Jurkat, Clone E6-1 (cell line): ENCODE measurements at regions not wholly inside any gene's neighbourhood (a gene's known extent, or its start where the extent isn't known, plus 50 kb on each side); places are given as distances from the start of the nearest gene placed in this dataset.
"Not testable (repeated sequence)": the region's sequence is repeated elsewhere in the genome, so short reads cannot be mapped to it uniquely, and the experiment has no call there.

Experiments used
- DNase-seq: peaks from one replicate; pipeline ENCODE4 v3.0.0-alpha.2; 2011; ENCODE audit warnings: low read depth, low spot score
- H3K4me3 ChIP-seq: 2 replicates; pipeline ENCODE4 v1.5.1; 2011; ENCODE audit warnings: mild to moderate bottlenecking, low read length, control low read depth, moderate library complexity

DNA sequence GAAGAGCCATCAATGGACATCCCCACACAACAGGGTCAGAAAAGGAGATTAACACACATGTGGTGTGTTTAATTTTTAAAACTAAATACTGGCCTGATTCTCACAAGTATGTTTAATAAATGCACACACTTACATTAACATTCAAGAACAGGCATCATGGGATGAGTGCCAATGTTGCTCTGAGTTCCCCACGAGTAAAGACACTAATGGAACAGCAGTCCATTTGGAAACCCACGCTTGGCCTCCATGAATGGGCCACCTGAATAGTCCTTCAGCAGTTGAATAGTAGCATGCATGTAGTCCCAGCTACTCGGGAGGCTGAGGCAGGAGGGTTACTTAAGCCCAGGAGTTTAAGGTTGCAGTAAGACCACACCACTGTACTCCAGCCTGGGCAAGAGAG is 195.2 kb upstream of the IPO5 start:
- H3K4me3 ChIP-seq: no peak overlapping the region
- no peak for DNase-seq

DNA sequence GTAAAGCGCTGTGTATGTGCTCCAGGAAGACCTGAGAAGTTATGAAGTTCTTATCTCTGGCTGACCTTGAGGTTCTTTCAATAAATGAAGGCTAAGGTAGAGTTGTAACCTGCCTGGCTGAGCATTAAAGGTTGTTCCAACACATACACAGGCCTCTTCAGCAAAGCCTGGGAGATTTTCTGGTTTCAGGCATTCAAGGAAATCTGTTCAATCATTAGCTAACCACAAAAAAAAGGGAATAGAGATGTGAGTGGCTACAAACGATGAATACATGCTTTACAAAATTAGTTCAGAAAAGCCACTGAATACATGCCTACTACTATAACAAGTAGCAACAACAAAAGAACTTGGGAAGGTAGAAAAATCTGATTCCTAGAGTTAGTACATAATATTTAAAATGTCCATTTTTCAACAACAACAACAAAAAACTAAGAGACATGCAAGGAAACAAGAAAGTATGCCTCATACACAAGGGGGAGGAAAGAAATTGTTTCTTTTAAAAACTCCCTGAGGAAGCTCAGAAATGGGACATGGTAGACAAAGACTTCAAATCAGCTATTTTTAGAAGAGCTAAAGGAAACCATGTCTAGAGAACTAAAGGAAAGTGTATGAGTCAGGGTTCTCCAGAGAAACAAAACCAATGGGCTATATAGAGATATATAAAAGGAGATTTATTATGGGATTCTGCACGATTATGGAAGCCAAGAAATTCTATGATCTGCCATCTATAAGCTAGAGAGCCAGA is 191.5 kb upstream of the IPO5 start:
- H3K4me3 ChIP-seq: no peak overlapping the region
- no peak for DNase-seq

DNA sequence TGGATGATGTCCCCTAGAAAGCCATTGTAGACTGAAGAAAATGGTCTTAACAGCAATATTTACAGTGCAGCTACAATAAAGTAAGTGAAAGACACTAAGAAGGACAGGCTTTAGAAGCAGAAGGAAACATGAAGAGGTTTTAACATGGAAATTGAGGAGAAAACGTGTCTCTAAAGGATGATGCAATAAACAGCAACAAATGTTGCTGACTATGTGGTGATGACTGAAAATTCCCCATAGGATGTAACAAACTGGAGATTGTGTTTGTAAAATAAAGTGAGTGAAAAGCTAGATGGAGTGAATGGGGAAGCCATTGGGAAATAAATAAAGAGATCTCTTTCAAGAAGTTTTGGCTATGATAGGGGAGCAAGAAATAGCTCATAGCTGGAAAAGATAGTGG is 186.7 kb upstream of the IPO5 start:
- no peak for DNase-seq
- H3K4me3 ChIP-seq: no peak overlapping the region

DNA sequence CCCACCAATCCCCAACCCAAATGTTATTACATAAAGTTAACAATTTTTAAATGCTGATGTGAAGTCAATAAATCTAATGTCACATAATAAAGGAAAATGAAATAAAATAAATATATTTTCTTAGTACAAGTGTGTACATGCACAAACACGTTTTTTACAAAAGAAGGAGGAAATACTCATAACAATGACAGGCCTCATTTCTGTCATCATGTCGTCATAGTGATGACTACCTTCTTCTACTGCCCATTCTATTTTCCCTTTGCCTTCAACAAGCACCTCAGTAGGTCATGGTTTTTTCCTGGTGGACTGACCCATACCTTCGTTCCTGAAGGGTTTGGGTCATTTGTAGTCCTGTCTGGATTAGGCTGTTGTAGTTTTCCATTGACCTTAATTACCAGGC is 185.3 kb upstream of the IPO5 start:
- no peak for DNase-seq
- no peak overlapping the region for H3K4me3 ChIP-seq

DNA sequence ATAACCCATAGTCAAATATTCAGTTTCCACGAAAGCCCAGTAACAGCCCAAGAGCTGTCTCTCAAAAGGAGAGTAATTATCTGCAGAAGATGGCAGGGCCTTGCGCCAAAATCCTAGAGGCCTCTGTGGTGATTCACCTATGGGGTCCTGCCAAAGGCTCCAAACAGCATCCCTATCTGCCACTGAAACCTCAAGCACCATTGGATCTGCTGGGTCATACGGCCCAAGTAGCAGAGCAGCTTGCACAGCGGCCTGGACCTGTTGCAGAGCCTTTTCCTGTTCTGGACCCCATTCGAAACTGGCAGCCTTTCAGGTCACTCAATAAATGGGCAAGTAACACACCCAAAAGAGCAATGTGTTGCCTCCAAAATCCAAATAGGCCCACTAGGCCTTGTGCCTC is 183.2 kb upstream of the IPO5 start:
- H3K4me3 ChIP-seq, DNase-seq: not testable (repeated sequence)

GRCh38 chr13:97772466-97772865 is 181.0 kb upstream of the IPO5 start:
- not testable (repeated sequence) for H3K4me3 ChIP-seq, DNase-seq

DNA sequence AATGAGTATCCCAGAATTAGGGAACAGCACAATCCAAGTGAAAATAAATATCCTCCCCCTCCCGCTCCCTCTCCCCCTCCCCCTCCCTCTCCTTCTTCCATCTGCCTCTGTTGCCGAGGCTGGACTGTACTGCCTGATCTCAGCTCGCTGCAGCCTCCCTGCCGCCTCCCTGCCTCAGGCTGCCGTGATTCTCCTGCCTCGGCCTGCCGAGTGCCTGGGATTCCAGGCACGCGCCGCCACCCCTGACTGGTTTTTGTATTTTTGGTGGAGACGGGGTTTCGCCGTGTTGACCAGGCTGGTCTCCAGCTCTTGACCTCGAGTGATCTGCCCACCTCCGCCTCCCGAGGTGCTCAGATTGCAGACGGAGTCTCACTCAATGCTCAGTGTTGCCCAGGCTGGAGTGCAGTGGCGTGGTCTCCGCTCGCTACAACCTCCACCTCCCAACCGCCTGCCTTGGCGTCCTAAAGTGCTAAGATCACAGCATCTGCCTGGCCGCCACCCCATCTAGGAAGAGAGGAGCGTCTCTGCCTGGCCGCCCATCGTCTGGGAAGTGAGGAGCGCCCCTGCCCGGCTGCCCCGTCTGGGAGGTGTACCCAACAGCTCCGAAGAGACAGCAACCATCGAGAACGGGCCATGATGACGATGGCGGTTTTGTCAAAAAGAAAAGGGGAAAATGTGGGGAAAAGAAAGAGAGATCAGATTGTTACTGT is 178.9 kb upstream of the IPO5 start:
- H3K4me3 ChIP-seq, DNase-seq: not testable (repeated sequence)

DNA sequence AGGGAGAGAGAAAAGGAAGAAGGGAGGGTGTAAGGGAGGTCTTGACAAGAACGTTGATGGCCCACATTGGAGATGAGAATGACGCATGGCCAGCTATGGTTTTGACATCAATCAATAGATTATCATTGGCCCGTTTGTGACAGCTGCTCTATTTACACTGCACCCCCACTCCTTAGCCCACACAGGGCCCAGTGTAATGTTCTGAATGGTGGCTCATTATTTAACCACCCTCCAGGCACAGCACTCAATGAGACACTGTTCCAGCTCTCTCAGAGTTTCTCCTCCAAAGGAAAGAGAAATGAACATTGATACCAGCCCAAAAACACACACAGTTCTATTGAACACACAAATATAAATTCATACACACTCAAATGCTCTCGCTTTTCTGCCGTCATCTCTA is 173.0 kb upstream of the IPO5 start:
- no peak for DNase-seq
- H3K4me3 ChIP-seq: no peak overlapping the region

- no peak overlapping the region for H3K4me3 ChIP-seq
- no peak for DNase-seq
These were observed 171.6 kb upstream of the IPO5 start for GRCh38 chr13:97781891-97782305.

DNA sequence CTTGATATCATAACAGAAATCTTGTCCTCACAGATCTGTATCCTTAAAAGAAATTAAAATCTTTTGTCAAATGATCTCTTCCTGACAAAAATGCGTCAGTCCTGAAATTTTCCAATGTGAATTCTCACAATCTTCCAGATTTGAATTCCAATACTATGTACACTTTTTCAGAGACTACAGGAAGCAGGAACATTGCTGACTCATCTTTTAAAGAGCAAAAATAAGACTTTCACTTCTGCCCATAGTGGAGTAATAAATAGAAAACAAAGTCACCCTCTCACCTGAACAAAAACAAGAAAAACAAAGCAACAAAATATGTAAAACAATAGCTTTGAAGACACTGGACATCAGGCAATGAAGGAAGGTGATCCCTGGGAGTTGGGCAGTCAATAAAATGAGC is 167.0 kb upstream of the IPO5 start:
- H3K4me3 ChIP-seq: no peak overlapping the region
- DNase-seq: no peak

- no peak for DNase-seq
- no peak overlapping the region for H3K4me3 ChIP-seq
These were observed 155.9 kb upstream of the IPO5 start for GRCh38 chr13:97797553-97797952.

DNA sequence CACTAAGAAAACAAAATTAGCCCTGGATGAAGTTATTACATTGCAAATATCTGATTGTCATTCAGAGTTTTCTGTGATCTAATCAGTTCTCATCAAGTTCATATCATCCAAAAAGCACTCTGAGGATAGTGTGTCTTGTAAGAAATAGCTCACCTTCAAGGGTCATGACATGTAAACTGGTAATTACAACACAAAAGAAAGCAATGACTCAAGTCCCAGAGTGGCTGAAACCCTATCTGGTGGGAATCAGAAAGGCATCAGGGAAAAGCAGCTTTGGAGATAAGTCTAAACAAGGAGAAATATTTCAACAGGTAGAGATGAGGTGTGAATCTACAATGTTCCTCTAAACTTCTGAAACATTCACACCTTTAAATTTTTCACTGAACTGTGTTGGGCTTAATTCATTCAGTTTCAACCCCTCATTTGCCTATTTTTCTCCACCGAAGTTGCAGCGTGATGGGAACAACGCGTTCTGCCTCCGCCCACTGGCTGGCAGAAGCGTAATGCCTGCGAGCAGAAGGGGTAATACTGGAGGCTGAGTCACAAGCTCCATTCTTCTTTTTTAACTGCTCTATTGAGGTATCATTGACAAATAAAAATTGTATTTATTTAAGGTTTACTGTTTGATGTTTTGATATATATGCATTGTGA is 155.2 kb upstream of the IPO5 start:
- DNase-seq: no peak

DNA sequence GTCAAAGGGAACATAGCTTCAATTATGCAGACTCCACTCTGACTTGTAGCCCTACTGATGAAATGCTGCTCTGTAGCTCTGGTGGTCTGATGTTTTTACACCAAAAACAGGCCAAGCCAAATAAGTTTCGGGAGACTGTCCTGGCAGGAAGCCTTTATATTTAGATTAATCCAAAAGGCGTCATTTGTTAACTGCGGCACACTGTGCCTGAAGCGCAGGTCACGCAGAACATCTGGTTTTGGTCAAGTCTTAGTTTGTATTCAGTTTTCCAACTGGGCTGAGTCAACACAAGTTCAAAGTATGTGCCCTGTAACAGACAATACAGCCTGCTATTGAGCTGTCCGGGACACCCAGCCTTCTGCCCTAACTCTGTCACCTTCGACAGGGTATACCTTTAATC is 154.6 kb upstream of the IPO5 start:
- DNase-seq: no peak
- no peak overlapping the region for H3K4me3 ChIP-seq

More for the DNA sequence above, 155.2 kb upstream of the IPO5 start:
- no peak overlapping the region for H3K4me3 ChIP-seq

- H3K4me3 ChIP-seq: no peak overlapping the region
- DNase-seq: no peak
These were observed 151.3 kb upstream of the IPO5 start for GRCh38 chr13:97802213-97802612.

GRCh38 chr13:97809576-97809975 is 143.9 kb upstream of the IPO5 start:
- no peak for DNase-seq
- no peak overlapping the region for H3K4me3 ChIP-seq

- DNase-seq: no peak
- H3K4me3 ChIP-seq: no peak overlapping the region
These were observed 143.3 kb upstream of the IPO5 start for GRCh38 chr13:97810152-97810551.

- H3K4me3 ChIP-seq: no peak overlapping the region
- DNase-seq: no peak
These were observed 131.1 kb upstream of the IPO5 start for GRCh38 chr13:97822377-97822776.

GRCh38 chr13:97826421-97827012 is 127.0 kb upstream of the IPO5 start:
- DNase-seq: no peak
- H3K4me3 ChIP-seq: no peak overlapping the region

- H3K4me3 ChIP-seq: no peak overlapping the region
- no peak for DNase-seq
These were observed 119.2 kb upstream of the IPO5 start for GRCh38 chr13:97834250-97834649.

DNA sequence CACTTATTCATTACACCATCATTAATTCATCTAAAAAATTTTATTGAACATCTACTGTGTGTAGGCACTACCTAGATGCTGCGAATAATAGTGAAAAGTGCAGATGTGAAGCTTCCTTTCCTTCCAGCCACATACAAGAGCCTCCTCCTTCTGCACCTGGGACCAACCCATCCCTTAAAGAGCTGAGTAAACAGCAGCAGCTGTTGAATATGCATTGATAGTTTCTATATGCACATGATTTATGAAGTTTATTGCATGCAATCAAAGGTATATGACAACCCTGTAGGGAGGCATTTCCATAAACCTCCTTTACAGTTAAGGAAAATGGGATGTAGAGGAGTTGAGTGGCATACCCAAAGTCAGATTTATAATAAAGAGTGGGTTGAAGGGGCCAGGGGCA is 110.3 kb upstream of the IPO5 start:
- no peak for DNase-seq
- H3K4me3 ChIP-seq: no peak overlapping the region
